Uterus (tissue), 3 donors: ENCODE measurements at regions not wholly inside any gene's neighbourhood (a gene's known extent, or its start where the extent isn't known, plus 50 kb on each side); places are given as distances from the start of the nearest gene placed in this dataset.

Source experiments
- DNase-seq, 2 donors: peaks; one replicate each; pipeline ENCODE4 v3.0.0-alpha.2; 2019 to 2020
- H3K27ac ChIP-seq, 2 donors: fragments of 200-600 bp; sonication (generic); 1 replicate in 1 of 2; 2 replicates in 1 of 2; pipeline ENCODE4 v1.5.1; 2016 to 2018
- H3K27me3 ChIP-seq, 2 donors: fragments of 200-600 bp; sonication (generic); one replicate each; pipeline ENCODE4 v1.5.1; 2018 to 2019; ENCODE audit warnings: control low read depth in 1 of 2
- H3K36me3 ChIP-seq, 2 donors: fragments of 200-600 bp; sonication (generic); one replicate each; pipeline ENCODE4 v1.5.1; 2019; ENCODE audit warnings: control low read depth in 1 of 2
- H3K4me1 ChIP-seq, 2 donors: fragments of 200-600 bp; sonication (generic); one replicate each; pipeline ENCODE4 v1.5.1; 2018 to 2019; ENCODE audit warnings: control low read depth in 1 of 2
- H3K4me3 ChIP-seq, 2 donors: fragments of 200-600 bp; sonication (generic); 1 replicate in 1 of 2; 2 replicates in 1 of 2; pipeline ENCODE4 v1.5.1; 2018 to 2019; ENCODE audit warnings: mild to moderate bottlenecking in 1 of 2
- H3K9me3 ChIP-seq, 2 donors: fragments of 200-600 bp; sonication (generic); one replicate each; pipeline ENCODE4 v1.5.1; 2019; ENCODE audit warnings: control low read depth in 1 of 2
- POLR2A ChIP-seq, 2 donors: fragments of 450-650 bp; IDR thresholded peaks; one replicate each; pipeline ENCODE4 v1.6.1; 2016; ENCODE audit warnings: antibody characterized with exemption in 2 of 2, mild to moderate bottlenecking in 1 of 2, moderate library complexity in 1 of 2
- intact Hi-C: fragments of 100-400 bp; cut with DNase I; formaldehyde crosslinking; loops from one replicate; pipeline ENCODE4 v1.15.1; 2023; ENCODE audit warnings: low total_unique reads
- TF ChIP-seq, protein P1 (sequence below), 4 experiments: fragments of 200-600 bp in 2 of 4; fragments of 450-650 bp in 2 of 4; sonication (generic) in 2 of 4; IDR thresholded peaks; one replicate each; pipeline ENCODE4 v1.5.1; 2016 to 2019; ENCODE audit warnings: antibody characterized with exemption in 4 of 4, mild to moderate bottlenecking in 2 of 4, moderate library complexity in 1 of 4
- donor health status: DM: yes; HTN: yes; CAD: no.

DNA sequence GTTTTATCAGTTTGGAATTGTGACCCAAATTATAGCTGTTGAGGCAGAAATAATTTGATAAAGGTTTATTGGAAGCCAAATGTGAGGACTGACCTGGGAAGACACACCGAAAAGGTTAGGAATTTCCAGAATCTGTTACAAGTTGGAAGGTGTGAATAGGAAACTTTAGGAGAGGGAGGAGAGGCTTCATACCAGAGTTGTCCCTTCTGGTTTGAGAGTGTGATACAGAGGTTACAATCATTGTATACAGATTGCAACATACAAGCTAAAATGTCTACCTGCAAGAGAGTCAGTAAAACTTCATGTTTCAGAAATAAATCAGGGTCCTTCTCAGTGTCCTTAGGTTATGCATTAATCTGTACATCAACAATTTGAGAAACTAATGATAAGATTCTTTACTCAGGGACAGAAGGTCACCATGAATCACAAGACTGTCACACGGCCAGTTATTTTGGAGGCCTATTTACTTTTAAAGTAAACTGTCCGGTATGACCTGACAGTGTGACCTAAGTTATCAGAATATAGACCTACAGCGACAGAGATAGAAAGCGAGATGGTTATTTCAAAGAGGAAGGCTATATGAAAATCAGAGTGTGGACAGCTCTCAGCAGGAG lies 204.9 kb upstream of the CTNND2 start:
- Histone ChIP-seq H3K36me3 (no peaks in the 10 kb centered on the region), H3K4me1 (no peaks in the 10 kb centered on the region), H3K27me3 (no peaks in the 10 kb centered on the region), H3K9me3 (no peaks in the 10 kb centered on the region), H3K4me3 (no peak overlapping the region), H3K27ac (no peak overlapping the region)
- intact Hi-C loops, result no loop called here
- no peak for DNase-seq
- TF ChIP-seq, protein P1, sequence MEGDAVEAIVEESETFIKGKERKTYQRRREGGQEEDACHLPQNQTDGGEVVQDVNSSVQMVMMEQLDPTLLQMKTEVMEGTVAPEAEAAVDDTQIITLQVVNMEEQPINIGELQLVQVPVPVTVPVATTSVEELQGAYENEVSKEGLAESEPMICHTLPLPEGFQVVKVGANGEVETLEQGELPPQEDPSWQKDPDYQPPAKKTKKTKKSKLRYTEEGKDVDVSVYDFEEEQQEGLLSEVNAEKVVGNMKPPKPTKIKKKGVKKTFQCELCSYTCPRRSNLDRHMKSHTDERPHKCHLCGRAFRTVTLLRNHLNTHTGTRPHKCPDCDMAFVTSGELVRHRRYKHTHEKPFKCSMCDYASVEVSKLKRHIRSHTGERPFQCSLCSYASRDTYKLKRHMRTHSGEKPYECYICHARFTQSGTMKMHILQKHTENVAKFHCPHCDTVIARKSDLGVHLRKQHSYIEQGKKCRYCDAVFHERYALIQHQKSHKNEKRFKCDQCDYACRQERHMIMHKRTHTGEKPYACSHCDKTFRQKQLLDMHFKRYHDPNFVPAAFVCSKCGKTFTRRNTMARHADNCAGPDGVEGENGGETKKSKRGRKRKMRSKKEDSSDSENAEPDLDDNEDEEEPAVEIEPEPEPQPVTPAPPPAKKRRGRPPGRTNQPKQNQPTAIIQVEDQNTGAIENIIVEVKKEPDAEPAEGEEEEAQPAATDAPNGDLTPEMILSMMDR (IDR thresholded peaks at IDR 0.05), result no peak

- no peak overlapping the region for H3K4me3 ChIP-seq
- H3K4me1 ChIP-seq, result no peaks in the 10 kb centered on the region
- no peak for TF ChIP-seq POLR2A (IDR thresholded peaks at IDR 0.05)
- TF ChIP-seq, protein P1 (IDR thresholded peaks at IDR 0.05), result no peak
- no peak for DNase-seq
- intact Hi-C loops, result no loop called here
- no peaks in the 10 kb centered on the region for H3K27me3 ChIP-seq
- H3K9me3 ChIP-seq, result no peaks in the 10 kb centered on the region
- no peaks in the 10 kb centered on the region for H3K36me3 ChIP-seq
- H3K27ac ChIP-seq, result no peak overlapping the region
These were observed 197.9 kb upstream of the CTNND2 start for GRCh38 chr5:12102151-12102550.

DNA sequence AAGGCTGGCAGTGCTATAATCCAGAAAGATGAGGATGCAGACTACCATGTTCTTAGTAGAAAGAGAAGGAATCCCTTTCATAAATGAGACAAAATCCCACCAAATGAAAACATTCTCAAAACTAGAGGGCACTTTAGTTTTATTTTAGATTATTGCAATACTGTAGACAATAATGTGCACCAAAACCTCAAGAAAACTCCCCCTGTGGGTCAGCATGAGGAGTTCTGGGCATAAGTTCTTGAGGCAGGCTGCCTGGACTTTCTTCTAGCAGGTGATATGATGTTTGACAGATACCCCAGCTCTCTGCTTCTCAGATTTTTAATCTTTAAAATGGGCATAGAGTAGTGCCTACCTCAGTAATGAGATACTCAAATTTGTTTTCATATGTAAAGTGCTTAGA lies 196.3 kb upstream of the CTNND2 start:
- Histone ChIP-seq H3K4me3 (no peak overlapping the region), H3K27ac (no peak overlapping the region), H3K4me1 (no peaks in the 10 kb centered on the region), H3K36me3 (no peaks in the 10 kb centered on the region), H3K9me3 (no peaks in the 10 kb centered on the region), H3K27me3 (no peaks in the 10 kb centered on the region)
- intact Hi-C loops, result no loop called here
- no peak for TF ChIP-seq POLR2A (IDR thresholded peaks at IDR 0.05)
- TF ChIP-seq, protein P1 (IDR thresholded peaks at IDR 0.05), result no peak
- no peak for DNase-seq

GRCh38 chr5:12099296-12099695 lies 195.1 kb upstream of the CTNND2 start:
- H3K4me3 ChIP-seq, result no peak overlapping the region
- no peaks in the 10 kb centered on the region for H3K9me3 ChIP-seq
- H3K36me3 ChIP-seq, result no peaks in the 10 kb centered on the region
- H3K4me1 ChIP-seq, result no peaks in the 10 kb centered on the region
- no peak for DNase-seq
- H3K27me3 ChIP-seq, result no peaks in the 10 kb centered on the region
- no peak overlapping the region for H3K27ac ChIP-seq
- intact Hi-C loops, result no loop called here
- TF ChIP-seq, protein P1 (IDR thresholded peaks at IDR 0.05), result no peak
- TF ChIP-seq POLR2A (IDR thresholded peaks at IDR 0.05), result no peak

GRCh38 chr5:12095808-12096281 lies 191.6 kb upstream of the CTNND2 start:
- no peak overlapping the region for H3K27ac ChIP-seq
- no peak for DNase-seq
- no peaks in the 10 kb centered on the region for H3K36me3 ChIP-seq
- H3K4me1 ChIP-seq, result no peaks in the 10 kb centered on the region
- no peaks in the 10 kb centered on the region for H3K27me3 ChIP-seq
- H3K4me3 ChIP-seq, result no peak overlapping the region
- TF ChIP-seq, protein P1 (IDR thresholded peaks at IDR 0.05), result no peak
- no peak for TF ChIP-seq POLR2A (IDR thresholded peaks at IDR 0.05)
- no peaks in the 10 kb centered on the region for H3K9me3 ChIP-seq
- intact Hi-C loops, result no loop called here
